Calu3 (cell line): ENCODE measurements at regions not wholly inside any gene's neighbourhood (a gene's known extent, or its start where the extent isn't known, plus 50 kb on each side); places are given as distances from the start of the nearest gene placed in this dataset.

Experiments
- BruUV-seq: library from RNA; stranded (reverse); fragments of 400-500 nt; replicated peaks from 2 replicates; lab custom pipeline; 2021; lab: Mats Ljungman, UMichigan
- CTCF ChIA-PET: fragments of 300-600 bp; sonication (Branson Sonifier 250); formaldehyde crosslinking; loops from one replicate; lab custom pipeline; 2022; ENCODE audit warnings: antibody characterized with exemption; lab: Charles Lee
- DNase-seq: peaks from one replicate; pipeline ENCODE4 v3.0.0; 2022
- H3K27ac Mint-ChIP-seq: one replicate; pipeline ENCODE4 v1.8.0; 2022; ENCODE audit warnings: mixed read lengths; ENCODE audit not compliant: unreplicated experiment
- H3K27me3 Mint-ChIP-seq: one replicate; pipeline ENCODE4 v1.8.0; 2022; ENCODE audit warnings: mixed read lengths; ENCODE audit not compliant: unreplicated experiment
- H3K36me3 Mint-ChIP-seq: one replicate; pipeline ENCODE4 v1.8.0; 2022; ENCODE audit warnings: mild to moderate bottlenecking, moderate library complexity, mixed read lengths; ENCODE audit not compliant: insufficient read depth, unreplicated experiment
- H3K4me1 Mint-ChIP-seq: one replicate; pipeline ENCODE4 v1.8.0; 2022; ENCODE audit warnings: mild to moderate bottlenecking, low read depth, mixed read lengths; ENCODE audit not compliant: unreplicated experiment
- H3K4me3 Mint-ChIP-seq: one replicate; pipeline ENCODE4 v1.8.0; 2022; ENCODE audit warnings: mild to moderate bottlenecking, low read depth, moderate library complexity, mixed read lengths; ENCODE audit not compliant: unreplicated experiment
- H3K9me3 Mint-ChIP-seq: one replicate; pipeline ENCODE4 v1.8.0; 2022; ENCODE audit warnings: low read depth, mixed read lengths; ENCODE audit not compliant: unreplicated experiment
- intact Hi-C: fragments of 100-400 bp; cut with micrococcal nuclease; formaldehyde crosslinking; loops from one replicate; pipeline ENCODE4 v1.10.0; 2022; ENCODE audit not compliant: unreplicated experiment
- TF ChIP-seq, protein P1 (sequence below): fragments of 200-600 bp; IDR thresholded peaks from one replicate; pipeline ENCODE4 v1.8.0; 2022; ENCODE audit warnings: antibody characterized with exemption; ENCODE audit not compliant: unreplicated experiment

DNA sequence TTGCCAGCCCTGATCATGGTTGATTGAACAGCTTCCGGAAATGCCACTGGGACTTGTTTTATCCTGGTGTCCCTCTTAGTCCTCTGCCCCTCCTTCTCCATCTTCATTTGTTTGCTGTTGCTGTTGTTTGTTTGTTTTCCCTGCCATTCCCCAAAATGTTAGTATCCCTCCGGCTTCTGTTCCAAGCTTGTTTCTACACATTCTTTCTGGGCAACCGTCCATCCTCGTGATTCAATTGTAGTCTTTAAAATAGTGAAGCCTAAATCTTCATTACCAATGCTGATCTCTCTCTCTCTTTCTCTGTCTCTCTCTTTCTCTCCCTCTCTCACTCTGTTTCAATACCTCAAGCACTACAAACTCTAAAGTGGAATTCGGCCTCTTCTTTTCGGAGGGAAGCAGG is 649.3 kb upstream of the ARGLU1 start:
- TF ChIP-seq, protein P1, sequence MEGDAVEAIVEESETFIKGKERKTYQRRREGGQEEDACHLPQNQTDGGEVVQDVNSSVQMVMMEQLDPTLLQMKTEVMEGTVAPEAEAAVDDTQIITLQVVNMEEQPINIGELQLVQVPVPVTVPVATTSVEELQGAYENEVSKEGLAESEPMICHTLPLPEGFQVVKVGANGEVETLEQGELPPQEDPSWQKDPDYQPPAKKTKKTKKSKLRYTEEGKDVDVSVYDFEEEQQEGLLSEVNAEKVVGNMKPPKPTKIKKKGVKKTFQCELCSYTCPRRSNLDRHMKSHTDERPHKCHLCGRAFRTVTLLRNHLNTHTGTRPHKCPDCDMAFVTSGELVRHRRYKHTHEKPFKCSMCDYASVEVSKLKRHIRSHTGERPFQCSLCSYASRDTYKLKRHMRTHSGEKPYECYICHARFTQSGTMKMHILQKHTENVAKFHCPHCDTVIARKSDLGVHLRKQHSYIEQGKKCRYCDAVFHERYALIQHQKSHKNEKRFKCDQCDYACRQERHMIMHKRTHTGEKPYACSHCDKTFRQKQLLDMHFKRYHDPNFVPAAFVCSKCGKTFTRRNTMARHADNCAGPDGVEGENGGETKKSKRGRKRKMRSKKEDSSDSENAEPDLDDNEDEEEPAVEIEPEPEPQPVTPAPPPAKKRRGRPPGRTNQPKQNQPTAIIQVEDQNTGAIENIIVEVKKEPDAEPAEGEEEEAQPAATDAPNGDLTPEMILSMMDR, result no peak
- intact Hi-C loops, result no loop called here
- H3K27ac Mint-ChIP-seq, result no peak overlapping the region
- no peaks in the 10 kb centered on the region for H3K4me1 Mint-ChIP-seq
- no peaks in the 10 kb centered on the region for H3K27me3 Mint-ChIP-seq
- CTCF ChIA-PET, result no interaction called here
- no peak for DNase-seq
- H3K9me3 Mint-ChIP-seq, result no peaks in the 10 kb centered on the region
- no peaks in the 10 kb centered on the region for H3K36me3 Mint-ChIP-seq
- BruUV-seq, result no TSS peak
- H3K4me3 Mint-ChIP-seq, result no peak overlapping the region

DNA sequence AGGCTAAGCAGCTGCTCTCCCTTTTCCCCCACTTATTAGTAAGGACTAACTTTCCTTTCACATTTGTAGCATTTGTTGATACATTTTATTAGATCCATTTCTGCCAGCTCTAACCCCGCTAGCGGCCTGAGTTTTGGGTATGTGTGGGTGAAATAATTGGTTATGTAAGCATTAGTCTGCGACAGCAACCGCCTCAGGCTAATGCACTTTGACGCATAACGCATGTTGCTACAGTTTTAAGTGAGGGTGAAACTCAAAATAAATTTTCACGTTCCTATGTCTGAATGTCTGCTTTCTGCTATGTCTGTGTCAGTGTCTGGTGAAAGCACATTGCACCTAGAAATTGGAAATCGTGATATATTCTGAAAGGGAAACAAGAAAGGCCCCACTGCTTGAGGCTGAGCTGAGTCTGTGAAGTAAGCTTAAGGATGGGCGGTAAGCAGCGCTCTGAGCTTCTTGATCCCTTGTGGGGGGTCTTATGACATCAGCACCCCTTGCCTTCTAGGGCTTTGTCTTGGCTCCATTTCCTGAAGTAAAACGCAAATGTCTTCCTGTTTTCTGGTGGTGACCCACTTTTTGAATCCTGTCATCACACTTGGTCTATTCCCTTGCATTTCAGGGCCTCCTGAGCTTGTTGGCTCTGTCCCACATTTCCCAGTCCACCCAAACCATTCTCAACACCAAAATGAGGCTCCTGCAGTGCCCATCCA is 648.3 kb upstream of the ARGLU1 start:
- Mint-ChIP-seq H3K27me3 (no peaks in the 10 kb centered on the region), H3K4me3 (no peak overlapping the region), H3K36me3 (no peaks in the 10 kb centered on the region), H3K4me1 (no peaks in the 10 kb centered on the region), H3K27ac (no peak overlapping the region), H3K9me3 (no peaks in the 10 kb centered on the region)
- intact Hi-C loops, result no loop called here
- no TSS peak for BruUV-seq
- TF ChIP-seq, protein P1, result no peak
- CTCF ChIA-PET, result no interaction called here
- no peak for DNase-seq

DNA sequence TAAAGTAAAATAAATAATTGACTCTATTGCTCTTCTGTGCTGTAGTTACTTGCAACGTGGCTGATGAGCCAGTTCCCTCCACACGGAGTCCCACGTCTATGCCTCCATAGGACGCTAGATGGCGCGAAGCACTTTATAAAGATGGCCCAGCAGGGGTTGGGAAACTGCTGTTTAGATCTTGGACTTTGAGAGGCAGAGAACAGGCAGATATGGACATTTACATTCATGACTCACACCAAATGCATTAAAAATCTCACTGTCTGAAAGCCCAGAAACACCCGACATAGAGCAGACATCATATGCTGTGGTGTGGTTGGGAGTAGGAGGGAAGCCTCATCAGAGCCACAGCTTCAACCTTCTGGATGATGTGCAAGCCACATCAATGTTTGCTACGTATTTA is 643.1 kb upstream of the ARGLU1 start:
- Mint-ChIP-seq H3K4me3 (no peak overlapping the region), H3K27ac (no peak overlapping the region), H3K27me3 (no peaks in the 10 kb centered on the region), H3K4me1 (no peaks in the 10 kb centered on the region), H3K36me3 (no peaks in the 10 kb centered on the region), H3K9me3 (no peaks in the 10 kb centered on the region)
- intact Hi-C loops, result loop anchor here (2.0 kb wide), 2 partner anchors 440 to 944 kb away; no protein-coding TSS in a partner anchor
- BruUV-seq, result no TSS peak
- DNase-seq, result peak; percentile 50
- TF ChIP-seq, protein P1, result peak; percentile 24
- CTCF ChIA-PET, result no interaction called here

DNA sequence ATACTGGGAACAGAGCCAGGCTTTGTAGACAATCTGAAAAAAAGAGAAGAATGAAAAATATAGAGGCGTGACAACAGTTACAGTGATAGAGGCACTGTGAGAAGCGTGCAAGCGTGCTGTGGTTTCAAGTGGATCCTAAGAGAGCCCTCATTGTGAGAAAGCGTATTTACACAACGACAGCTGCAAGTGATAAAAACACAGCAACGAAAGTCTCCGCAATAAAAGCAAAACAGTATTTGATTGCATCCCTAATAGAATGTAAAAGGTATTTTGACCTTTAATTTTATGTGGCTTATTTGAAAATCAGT is 642.7 kb upstream of the ARGLU1 start:
- TF ChIP-seq, protein P1, result no peak
- no peaks in the 10 kb centered on the region for H3K9me3 Mint-ChIP-seq
- intact Hi-C loops, result loop anchor here (2.0 kb wide), 2 partner anchors 440 to 944 kb away; no protein-coding TSS in a partner anchor
- no peaks in the 10 kb centered on the region for H3K4me1 Mint-ChIP-seq
- no peaks in the 10 kb centered on the region for H3K36me3 Mint-ChIP-seq
- H3K27me3 Mint-ChIP-seq, result no peaks in the 10 kb centered on the region
- BruUV-seq, result no TSS peak
- no peak overlapping the region for H3K4me3 Mint-ChIP-seq
- DNase-seq, result no peak
- CTCF ChIA-PET, result no interaction called here
- no peak overlapping the region for H3K27ac Mint-ChIP-seq
